HL-60 (cell line): ENCODE measurements at regions not wholly inside any gene's neighbourhood (a gene's known extent, or its start where the extent isn't known, plus 50 kb on each side); places are given as distances from the start of the nearest gene placed in this dataset.

ENCODE experiments used
- DNase-seq, 2 experiments: peaks; one replicate each; pipeline ENCODE4 v3.0.0-alpha.2; 2010 to 2020; ENCODE audit warnings: low read depth in 1 of 2, low spot score in 1 of 2
- H3K27ac ChIP-seq: fragments of 250-450 bp; sonication (Bioruptor Pico); replicated peaks from 2 replicates; pipeline ENCODE4 v1.5.1; 2020; ENCODE audit warnings: mild to moderate bottlenecking, moderate library complexity
- H3K27me3 ChIP-seq: fragments of 250-450 bp; sonication (Bioruptor Pico); 2 replicates; pipeline ENCODE4 v1.5.1; 2021; ENCODE audit warnings: mild to moderate bottlenecking, moderate library complexity; ENCODE audit not compliant: insufficient read depth, poor library complexity, severe bottlenecking
- H3K4me3 ChIP-seq: replicated peaks from 2 replicates; pipeline ENCODE4 v1.5.1; 2011; ENCODE audit warnings: mild to moderate bottlenecking, control low read depth, low read length; ENCODE audit not compliant: insufficient read depth
- GABPA ChIP-seq: IDR thresholded peaks from 2 replicates; pipeline ENCODE4 v1.6.1; 2012; ENCODE audit warnings: low read depth
- POLR2AphosphoS5 ChIP-seq: IDR thresholded peaks from 2 replicates; pipeline ENCODE4 v1.6.1; 2012; ENCODE audit warnings: low read depth
- REST ChIP-seq: IDR thresholded peaks from 2 replicates; pipeline ENCODE4 v1.6.1; 2012; ENCODE audit warnings: low read depth; ENCODE audit not compliant: insufficient replicate concordance
- SPI1 ChIP-seq: IDR thresholded peaks from 2 replicates; pipeline ENCODE4 v1.6.1; 2012; ENCODE audit warnings: low read depth, mild to moderate bottlenecking, borderline replicate concordance
- TF ChIP-seq, protein P1 (sequence below): IDR thresholded peaks from one replicate; pipeline ENCODE4 v1.5.1; 2011; ENCODE audit warnings: low read length, control low read depth, inconsistent platforms; ENCODE audit not compliant: insufficient read depth

DNA sequence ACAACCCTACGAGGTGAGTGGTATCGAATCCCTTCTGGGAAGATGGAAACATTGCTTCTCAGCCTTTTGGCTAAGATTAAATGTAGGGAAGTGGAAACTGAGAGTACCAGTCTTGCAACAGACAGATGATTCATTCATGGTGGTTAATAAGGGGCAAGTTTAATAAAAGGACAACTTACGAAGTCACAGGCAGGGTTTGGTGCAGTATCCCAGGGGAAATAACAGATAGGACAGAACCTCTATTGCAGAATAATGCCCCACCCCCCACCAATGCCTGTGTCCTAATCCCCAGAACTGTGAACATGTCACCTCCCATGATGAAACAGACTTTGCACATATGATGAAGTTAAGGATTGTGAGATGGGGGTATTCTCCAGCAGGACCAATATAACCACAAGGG lies 212.5 kb downstream of the TBX5 start:
- no peak for TF ChIP-seq POLR2AphosphoS5
- TF ChIP-seq GABPA, result no peak
- no peak for TF ChIP-seq REST
- no peak for TF ChIP-seq SPI1
- TF ChIP-seq, protein P1, sequence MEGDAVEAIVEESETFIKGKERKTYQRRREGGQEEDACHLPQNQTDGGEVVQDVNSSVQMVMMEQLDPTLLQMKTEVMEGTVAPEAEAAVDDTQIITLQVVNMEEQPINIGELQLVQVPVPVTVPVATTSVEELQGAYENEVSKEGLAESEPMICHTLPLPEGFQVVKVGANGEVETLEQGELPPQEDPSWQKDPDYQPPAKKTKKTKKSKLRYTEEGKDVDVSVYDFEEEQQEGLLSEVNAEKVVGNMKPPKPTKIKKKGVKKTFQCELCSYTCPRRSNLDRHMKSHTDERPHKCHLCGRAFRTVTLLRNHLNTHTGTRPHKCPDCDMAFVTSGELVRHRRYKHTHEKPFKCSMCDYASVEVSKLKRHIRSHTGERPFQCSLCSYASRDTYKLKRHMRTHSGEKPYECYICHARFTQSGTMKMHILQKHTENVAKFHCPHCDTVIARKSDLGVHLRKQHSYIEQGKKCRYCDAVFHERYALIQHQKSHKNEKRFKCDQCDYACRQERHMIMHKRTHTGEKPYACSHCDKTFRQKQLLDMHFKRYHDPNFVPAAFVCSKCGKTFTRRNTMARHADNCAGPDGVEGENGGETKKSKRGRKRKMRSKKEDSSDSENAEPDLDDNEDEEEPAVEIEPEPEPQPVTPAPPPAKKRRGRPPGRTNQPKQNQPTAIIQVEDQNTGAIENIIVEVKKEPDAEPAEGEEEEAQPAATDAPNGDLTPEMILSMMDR, result no peak

GRCh38 chr12:114192549-114192948 lies 213.4 kb downstream of the TBX5 start:
- Histone ChIP-seq H3K27ac (no peak overlapping the region), H3K4me3 (no peak overlapping the region), H3K27me3 (peaks cover 4% of the 10 kb centered on the region)
- TF ChIP-seq POLR2AphosphoS5 (no peak), GABPA (no peak), SPI1 (no peak)
- TF ChIP-seq, protein P1, result no peak
- no peak for DNase-seq

More for the DNA sequence above, 212.5 kb downstream of the TBX5 start:
- no peak for DNase-seq
- peaks cover 4% of the 10 kb centered on the region for H3K27me3 ChIP-seq
- H3K4me3 ChIP-seq, result no peak overlapping the region
- H3K27ac ChIP-seq, result no peak overlapping the region

GRCh38 chr12:114192013-114192412 lies 213.9 kb downstream of the TBX5 start:
- Histone ChIP-seq H3K4me3 (no peak overlapping the region), H3K27me3 (peaks cover 4% of the 10 kb centered on the region), H3K27ac (no peak overlapping the region)
- TF ChIP-seq GABPA, result no peak
- TF ChIP-seq REST, result no peak
- TF ChIP-seq SPI1, result no peak
- no peak for TF ChIP-seq POLR2AphosphoS5
- TF ChIP-seq, protein P1, result no peak
- DNase-seq, result no peak

DNA sequence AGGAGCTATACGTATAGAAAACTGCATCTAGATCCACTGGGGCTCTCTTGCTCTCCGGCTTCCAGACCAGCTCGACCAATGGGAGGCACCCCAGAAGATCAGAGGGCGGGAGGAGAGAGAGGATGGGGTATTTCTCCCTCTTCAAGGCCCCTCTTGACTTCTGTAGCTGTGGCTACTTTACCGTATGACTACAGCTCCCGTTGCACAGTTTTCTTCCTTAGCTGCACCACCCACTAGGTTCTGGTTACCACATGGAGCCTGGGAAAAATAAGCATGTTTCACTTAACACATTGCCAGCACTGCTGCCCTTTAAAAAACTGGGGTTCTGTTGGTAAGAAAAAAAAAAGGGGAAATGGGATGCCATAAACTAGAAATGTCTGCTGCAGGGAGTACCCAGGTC lies 214.4 kb downstream of the TBX5 start:
- H3K27me3 ChIP-seq, result peaks cover 4% of the 10 kb centered on the region
- H3K4me3 ChIP-seq, result no peak overlapping the region
- no peak overlapping the region for H3K27ac ChIP-seq
- TF ChIP-seq SPI1 (no peak), POLR2AphosphoS5 (no peak), GABPA (no peak), REST (no peak)
- TF ChIP-seq, protein P1, result no peak
- DNase-seq, result no peak
